Osteocyte (in vitro differentiated cells): ENCODE measurements at regions not wholly inside any gene's neighbourhood (a gene's known extent, or its start where the extent isn't known, plus 50 kb on each side); places are given as distances from the start of the nearest gene placed in this dataset.

Source experiments
- DNase-seq: peaks from one replicate; pipeline ENCODE4 v3.0.0; 2021; ENCODE audit warnings: mixed read lengths; ENCODE audit not compliant: unreplicated experiment; ENCODE audit errors: extremely low spot score
- H3K27ac Mint-ChIP-seq: one replicate; pipeline ENCODE4 v1.8.0; 2021; ENCODE audit warnings: mild to moderate bottlenecking, mixed read lengths; ENCODE audit not compliant: unreplicated experiment
- H3K27me3 Mint-ChIP-seq: one replicate; pipeline ENCODE4 v1.8.0; 2021; ENCODE audit warnings: mixed read lengths; ENCODE audit not compliant: unreplicated experiment
- H3K36me3 Mint-ChIP-seq: one replicate; pipeline ENCODE4 v1.8.0; 2021; ENCODE audit warnings: mixed read lengths; ENCODE audit not compliant: unreplicated experiment
- H3K4me1 Mint-ChIP-seq: one replicate; pipeline ENCODE4 v1.8.0; 2021; ENCODE audit warnings: mixed read lengths; ENCODE audit not compliant: unreplicated experiment
- H3K4me3 Mint-ChIP-seq: one replicate; pipeline ENCODE4 v1.8.0; 2021; ENCODE audit warnings: mild to moderate bottlenecking, moderate library complexity, mixed read lengths; ENCODE audit not compliant: unreplicated experiment
- H3K9me3 Mint-ChIP-seq: one replicate; pipeline ENCODE4 v1.8.0; 2021; ENCODE audit warnings: mixed read lengths; ENCODE audit not compliant: unreplicated experiment
- TF ChIP-seq, protein P1 (sequence below): fragments of 200-600 bp; sonication (generic); IDR thresholded peaks from 2 replicates; pipeline ENCODE4 v1.5.0; 2021; ENCODE audit warnings: antibody characterized with exemption, mild to moderate bottlenecking, moderate library complexity

- no peak for DNase-seq
- Mint-ChIP-seq H3K27ac (peak overlapping the region; percentile 44), H3K9me3 (peaks cover 6% of the 10 kb centered on the region), H3K4me1 (peaks cover 33% of the 10 kb centered on the region), H3K36me3 (peaks cover 4% of the 10 kb centered on the region), H3K27me3 (no peaks in the 10 kb centered on the region), H3K4me3 (no peak overlapping the region)
- TF ChIP-seq, protein P1, sequence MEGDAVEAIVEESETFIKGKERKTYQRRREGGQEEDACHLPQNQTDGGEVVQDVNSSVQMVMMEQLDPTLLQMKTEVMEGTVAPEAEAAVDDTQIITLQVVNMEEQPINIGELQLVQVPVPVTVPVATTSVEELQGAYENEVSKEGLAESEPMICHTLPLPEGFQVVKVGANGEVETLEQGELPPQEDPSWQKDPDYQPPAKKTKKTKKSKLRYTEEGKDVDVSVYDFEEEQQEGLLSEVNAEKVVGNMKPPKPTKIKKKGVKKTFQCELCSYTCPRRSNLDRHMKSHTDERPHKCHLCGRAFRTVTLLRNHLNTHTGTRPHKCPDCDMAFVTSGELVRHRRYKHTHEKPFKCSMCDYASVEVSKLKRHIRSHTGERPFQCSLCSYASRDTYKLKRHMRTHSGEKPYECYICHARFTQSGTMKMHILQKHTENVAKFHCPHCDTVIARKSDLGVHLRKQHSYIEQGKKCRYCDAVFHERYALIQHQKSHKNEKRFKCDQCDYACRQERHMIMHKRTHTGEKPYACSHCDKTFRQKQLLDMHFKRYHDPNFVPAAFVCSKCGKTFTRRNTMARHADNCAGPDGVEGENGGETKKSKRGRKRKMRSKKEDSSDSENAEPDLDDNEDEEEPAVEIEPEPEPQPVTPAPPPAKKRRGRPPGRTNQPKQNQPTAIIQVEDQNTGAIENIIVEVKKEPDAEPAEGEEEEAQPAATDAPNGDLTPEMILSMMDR, result no peak
These were observed 99.8 kb downstream of the ARRDC3 start for GRCh38 chr5:91283326-91283725.

DNA sequence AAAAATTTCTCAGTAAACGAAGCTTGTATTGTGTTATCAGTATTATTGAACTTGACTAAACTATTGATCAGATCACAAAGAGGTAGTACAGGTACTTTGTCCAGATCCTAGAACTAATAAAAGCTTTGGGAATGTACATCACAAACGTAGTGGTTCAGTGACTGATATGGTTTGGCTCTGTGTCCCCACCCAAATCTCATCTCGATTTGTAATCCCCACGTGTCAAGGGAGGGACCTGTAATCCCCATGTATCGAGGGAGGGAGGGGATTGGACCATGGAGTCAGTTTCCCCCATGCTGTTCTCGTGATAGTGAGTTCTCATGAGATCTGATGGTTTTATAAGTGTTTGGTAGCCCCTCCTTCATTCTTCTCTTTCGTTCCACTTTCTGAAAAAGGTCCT, 100.9 kb downstream of the ARRDC3 start:
- Mint-ChIP-seq H3K4me3 (no peak overlapping the region), H3K27me3 (no peaks in the 10 kb centered on the region), H3K4me1 (peaks cover 28% of the 10 kb centered on the region), H3K27ac (no peak overlapping the region), H3K9me3 (peaks cover 6% of the 10 kb centered on the region), H3K36me3 (peaks cover 4% of the 10 kb centered on the region)
- DNase-seq, result no peak
- TF ChIP-seq, protein P1, result no peak

DNA sequence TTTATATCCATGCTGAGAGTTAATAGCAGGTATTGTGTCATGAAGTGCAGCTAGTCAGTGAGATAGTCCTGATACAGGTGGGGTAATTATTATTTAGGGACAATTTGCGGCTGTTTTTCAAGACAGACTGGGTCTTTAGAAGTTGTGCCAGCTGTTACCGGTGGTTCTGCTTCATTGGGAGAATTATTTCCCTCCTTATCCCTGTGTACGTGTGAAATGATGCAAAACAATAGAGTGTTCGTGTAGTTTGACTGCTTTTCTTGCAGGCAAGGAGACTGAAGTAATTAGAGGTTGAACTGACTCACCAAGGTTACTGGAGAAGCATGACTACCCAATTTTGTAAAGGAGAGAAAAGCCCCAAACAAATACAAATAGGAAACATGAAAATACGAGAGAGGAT, 101.7 kb downstream of the ARRDC3 start:
- Mint-ChIP-seq H3K4me3 (no peak overlapping the region), H3K36me3 (no peaks in the 10 kb centered on the region), H3K4me1 (peaks cover 29% of the 10 kb centered on the region), H3K27me3 (no peaks in the 10 kb centered on the region), H3K27ac (peak overlapping the region; percentile 98), H3K9me3 (peaks cover 6% of the 10 kb centered on the region)
- DNase-seq, result no peak
- TF ChIP-seq, protein P1, result no peak

- H3K9me3 Mint-ChIP-seq, result peaks cover 6% of the 10 kb centered on the region
- no peaks in the 10 kb centered on the region for H3K27me3 Mint-ChIP-seq
- H3K27ac Mint-ChIP-seq, result peak overlapping the region; percentile 98
- peaks cover 29% of the 10 kb centered on the region for H3K4me1 Mint-ChIP-seq
- no peaks in the 10 kb centered on the region for H3K36me3 Mint-ChIP-seq
- TF ChIP-seq, protein P1, result no peak
- DNase-seq, result peak; percentile 98
- H3K4me3 Mint-ChIP-seq, result peak overlapping the region; percentile 79
These were observed 102.5 kb downstream of the ARRDC3 start for GRCh38 chr5:91280362-91281269.

- TF ChIP-seq, protein P1, result no peak
- Mint-ChIP-seq H3K9me3 (no peaks in the 10 kb centered on the region), H3K4me3 (no peak overlapping the region), H3K27me3 (no peaks in the 10 kb centered on the region), H3K36me3 (no peaks in the 10 kb centered on the region), H3K4me1 (peaks cover 33% of the 10 kb centered on the region), H3K27ac (no peak overlapping the region)
- no peak for DNase-seq
These were observed 105.3 kb downstream of the ARRDC3 start for GRCh38 chr5:91277840-91278239.
